GM12878 (cell line): ENCODE measurements at regions not wholly inside any gene's neighbourhood (a gene's known extent, or its start where the extent isn't known, plus 50 kb on each side); places are given as distances from the start of the nearest gene placed in this dataset.

Experiments used
- ATAC-seq: fragments of 200-7000 bp; cut with Tn5 transposase; 3 replicates; pipeline ENCODE4 v1.9.1; 2020; ENCODE audit warnings: mild to moderate bottlenecking, moderate library complexity
- BruUV-seq: library from RNA; stranded (reverse); fragments of 400-500 nt; replicated peaks from 2 replicates; lab custom pipeline; 2021; lab: Mats Ljungman, UMichigan
- CTCF ChIA-PET: fragments of 300-600 bp; sonication (Branson Sonifier 250); formaldehyde crosslinking; extraction: SDS; loops from one replicate; lab custom pipeline; 2021; ENCODE audit warnings: inconsistent platforms; lab: Yijun Ruan, JAX
- POLR2A ChIA-PET: fragments of 350-600 bp; formaldehyde crosslinking; extraction: SDS; loops from one replicate; lab custom pipeline; 2021; ENCODE audit warnings: inconsistent platforms; lab: Charles Lee
- RAD21 ChIA-PET: fragments of 300-600 bp; sonication (Branson Sonifier 250); formaldehyde crosslinking; loops from one replicate; lab custom pipeline; 2023; ENCODE audit warnings: antibody characterized with exemption; ENCODE audit not compliant: unreplicated experiment; lab: Charles Lee
- SMC1A ChIA-PET: fragments of 300-600 bp; sonication (Branson Sonifier 250); formaldehyde crosslinking; loops from one replicate; lab custom pipeline; 2023; ENCODE audit not compliant: unreplicated experiment, uncharacterized antibody; lab: Charles Lee
- DNase-seq: peaks from one replicate; pipeline ENCODE4 v3.0.0-alpha.2; 2011; ENCODE audit warnings: low read depth, low spot score
- FAIRE-seq: peaks from 3 replicates; lab custom pipeline; 2011; peaks lifted over from hg19 to GRCh38; lab: Jason Lieb, UNC
- H2AFZ ChIP-seq: 2 replicates; pipeline ENCODE4 v1.6.0; 2011; ENCODE audit warnings: low read depth, low read length, control low read depth; ENCODE audit not compliant: control insufficient read depth
- H3K27ac ChIP-seq: 2 replicates; pipeline ENCODE4 v1.5.1; 2011; ENCODE audit warnings: control low read depth; ENCODE audit not compliant: control insufficient read depth, insufficient read depth
- H3K27me3 ChIP-seq, 2 experiments: replicated peaks in 1 of 2; 2 replicates each; pipeline versions ENCODE4 v1.6.0 to v1.6.1; 2011; ENCODE audit warnings: low read length in 1 of 2; ENCODE audit not compliant: control insufficient read depth in 2 of 2, insufficient read depth in 2 of 2
- H3K36me3 ChIP-seq, 2 experiments: 2 replicates each; pipeline ENCODE4 v1.5.1; 2011; ENCODE audit warnings: low read length in 1 of 2; ENCODE audit not compliant: control insufficient read depth in 2 of 2, insufficient read depth in 2 of 2
- H3K4me1 ChIP-seq: 2 replicates; pipeline ENCODE4 v1.6.1; 2011; ENCODE audit warnings: mild to moderate bottlenecking, low read length, moderate library complexity, mixed read lengths; ENCODE audit not compliant: control insufficient read depth, insufficient read depth
- H3K4me2 ChIP-seq: 2 replicates; pipeline ENCODE4 v1.6.0; 2011; ENCODE audit warnings: control low read depth; ENCODE audit not compliant: control insufficient read depth, insufficient read depth
- H3K4me3 ChIP-seq: fragments of 200-600 bp; sonication (generic); 2 replicates; pipeline ENCODE4 v1.5.1; 2016
- H3K79me2 ChIP-seq: 2 replicates; pipeline ENCODE4 v1.6.0; 2011; ENCODE audit warnings: low read length; ENCODE audit not compliant: control insufficient read depth, insufficient read depth
- H3K9ac ChIP-seq: 2 replicates; pipeline ENCODE4 v1.8.0; 2011; ENCODE audit warnings: low read length, control low read depth, mixed read lengths; ENCODE audit not compliant: control insufficient read depth, insufficient read depth
- H3K9me3 ChIP-seq: replicated peaks from 3 replicates; pipeline ENCODE4 v1.5.1; 2011; ENCODE audit warnings: mild to moderate bottlenecking, low read length; ENCODE audit not compliant: control insufficient read depth, insufficient read depth
- H4K20me1 ChIP-seq: 2 replicates; pipeline ENCODE4 v1.6.0; 2011; ENCODE audit not compliant: control insufficient read depth, insufficient read depth
- CBFB ChIP-seq: IDR thresholded peaks from 2 replicates; pipeline ENCODE4 v1.6.1; 2016; ENCODE audit warnings: antibody characterized with exemption, low read depth
- CHD4 ChIP-seq: fragments of 200-600 bp; sonication (generic); IDR thresholded peaks from 2 replicates; pipeline ENCODE4 v1.6.1; 2016; ENCODE audit warnings: mild to moderate bottlenecking
- CREM ChIP-seq: IDR thresholded peaks from 2 replicates; pipeline ENCODE4 v1.6.1; 2014; ENCODE audit warnings: antibody characterized with exemption, low read depth
- EGR1 ChIP-seq, 2 experiments: IDR thresholded peaks; 1 replicate in 1 of 2; 2 replicates in 1 of 2; pipeline ENCODE4 v1.6.1; 2011 to 2012; ENCODE audit warnings: low read depth in 2 of 2, low read length in 2 of 2, borderline replicate concordance in 1 of 2, mild to moderate bottlenecking in 1 of 2, moderate library complexity in 1 of 2
- FOXK2 ChIP-seq: fragments of 450-650 bp; IDR thresholded peaks from 2 replicates; pipeline ENCODE4 v1.6.1; 2017; ENCODE audit warnings: mild to moderate bottlenecking, moderate library complexity
- IRF4 ChIP-seq: IDR thresholded peaks from 2 replicates; pipeline ENCODE4 v1.6.1; 2011; ENCODE audit warnings: low read depth, low read length
- JUNB ChIP-seq: IDR thresholded peaks from 2 replicates; pipeline ENCODE4 v1.6.1; 2016; ENCODE audit warnings: antibody characterized with exemption, mild to moderate bottlenecking
- NR2C2 ChIP-seq: IDR thresholded peaks from 2 replicates; pipeline ENCODE4 v1.6.1; 2011; ENCODE audit warnings: borderline replicate concordance, low read depth; ENCODE audit not compliant: control insufficient read depth, insufficient read length
- PAX5 ChIP-seq: IDR thresholded peaks from 2 replicates; pipeline ENCODE4 v1.6.1; 2011; ENCODE audit warnings: low read depth, low read length, borderline replicate concordance
- RBBP5 ChIP-seq: fragments of 200-600 bp; sonication (generic); conservative IDR thresholded peaks from 2 replicates; pipeline ENCODE4 v1.6.1; 2016
- SMAD1 ChIP-seq: fragments of 450-650 bp; IDR thresholded peaks from 2 replicates; pipeline ENCODE4 v1.6.1; 2018; ENCODE audit warnings: mild to moderate bottlenecking, low read depth; ENCODE audit not compliant: partially characterized antibody
- SRF ChIP-seq, 2 experiments: IDR thresholded peaks; 2 replicates each; pipeline ENCODE4 v1.6.1; 2011; ENCODE audit warnings: low read depth in 2 of 2, low read length in 2 of 2, mild to moderate bottlenecking in 1 of 2, moderate library complexity in 1 of 2
- TBL1XR1 ChIP-seq: IDR thresholded peaks from 2 replicates; pipeline ENCODE4 v1.6.1; 2012; ENCODE audit warnings: low read depth, low read length, improper control_type of control experiment
- ZNF24 ChIP-seq: fragments of 450-650 bp; IDR thresholded peaks from 2 replicates; pipeline ENCODE4 v1.6.1; 2017; ENCODE audit warnings: antibody characterized with exemption, mild to moderate bottlenecking
- WGBS: methylation state at CpG from one replicate; pipeline ENCODE4 v1.1.6; 2016; ENCODE audit warnings: low lambda C conversion rate; ENCODE audit not compliant: insufficient replicate concordance, insufficient coverage; ENCODE audit errors: missing lambda C conversion rate; 5-methylcytosine and 5-hydroxymethylcytosine counted together
- in situ Hi-C: fragments of 300-500 bp; cut with MboI; formaldehyde crosslinking; loops from 9 replicates; pipeline ENCODE4 v1.14.3; 2018; ENCODE audit warnings: mixed read lengths
- intact Hi-C: fragments of 100-400 bp; cut with micrococcal nuclease; formaldehyde crosslinking; loops from one replicate; pipeline ENCODE4 v1.14.2; 2022; ENCODE audit not compliant: unreplicated experiment
- TF ChIP-seq, protein P1 (sequence below): fragments of 450-650 bp; formaldehyde crosslinking; IDR thresholded peaks from 2 replicates; pipeline ENCODE4 v1.4.0; 2022; ENCODE audit warnings: mild to moderate bottlenecking, moderate library complexity
- TF ChIP-seq, protein P2 (sequence below): fragments of 450-650 bp; IDR thresholded peaks from 2 replicates; pipeline ENCODE4 v1.6.1; 2016; ENCODE audit warnings: mild to moderate bottlenecking, moderate library complexity, borderline replicate concordance
- TF ChIP-seq, protein P3 (sequence below): fragments of 450-650 bp; IDR thresholded peaks from 2 replicates; pipeline ENCODE4 v1.6.1; 2014; ENCODE audit warnings: mild to moderate bottlenecking

DNA sequence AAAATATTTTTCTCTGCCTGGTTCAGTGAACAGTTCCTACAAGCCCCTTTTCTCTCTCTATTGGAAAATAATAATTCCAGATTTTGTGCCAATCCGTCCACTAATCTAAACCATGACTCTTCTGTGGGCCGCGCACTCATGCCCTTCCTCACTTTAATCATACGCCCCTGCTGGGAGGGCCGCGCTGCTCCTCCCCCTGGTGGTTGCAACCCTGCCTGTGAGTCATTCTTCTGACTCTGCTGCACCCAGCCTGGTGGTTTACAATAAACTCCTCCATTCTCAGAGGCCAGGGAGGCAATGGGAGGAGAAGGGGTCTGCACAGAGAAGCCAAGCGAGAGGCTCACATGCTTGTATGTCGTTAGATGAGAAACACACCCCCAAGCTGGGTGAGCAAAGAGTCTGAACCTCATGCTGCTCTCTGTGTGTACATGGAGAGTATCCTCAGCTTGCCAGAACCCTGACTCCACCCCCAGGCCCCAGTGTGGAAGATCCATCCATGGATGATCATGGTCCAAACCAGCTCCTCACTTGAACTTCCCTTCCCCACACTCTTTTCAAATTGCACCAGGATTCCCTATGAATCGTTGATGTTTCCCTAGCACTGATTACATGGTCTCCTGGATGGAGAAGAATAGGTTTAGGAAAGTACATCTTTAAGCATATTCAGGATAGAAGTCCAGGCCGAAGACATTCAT is 228.9 kb downstream of the ANKRD30B start:
- no peak overlapping the region for H3K4me2 ChIP-seq
- RAD21 ChIA-PET = no interaction called here
- 46% methylated on average over 10 of the region's 10 CpGs for WGBS
- H3K9ac ChIP-seq = no peak overlapping the region
- no peaks in the 10 kb centered on the region for H3K9me3 ChIP-seq
- H3K79me2 ChIP-seq = no peaks in the 10 kb centered on the region
- intact Hi-C loops = no loop called here
- no peaks in the 10 kb centered on the region for H3K36me3 ChIP-seq
- no peak overlapping the region for H3K4me3 ChIP-seq
- no peak for ATAC-seq
- no peak for DNase-seq
- H2AFZ ChIP-seq = no peak overlapping the region
- H4K20me1 ChIP-seq = no peaks in the 10 kb centered on the region
- POLR2A ChIA-PET = no interaction called here
- SMC1A ChIA-PET = no interaction called here
- CTCF ChIA-PET = no interaction called here
- no peaks in the 10 kb centered on the region for H3K27me3 ChIP-seq
- no peak overlapping the region for H3K27ac ChIP-seq
- FAIRE-seq = no peak
- no peak for TF ChIP-seq RBBP5
- TF ChIP-seq SMAD1 = no peak
- TF ChIP-seq, protein P1, sequence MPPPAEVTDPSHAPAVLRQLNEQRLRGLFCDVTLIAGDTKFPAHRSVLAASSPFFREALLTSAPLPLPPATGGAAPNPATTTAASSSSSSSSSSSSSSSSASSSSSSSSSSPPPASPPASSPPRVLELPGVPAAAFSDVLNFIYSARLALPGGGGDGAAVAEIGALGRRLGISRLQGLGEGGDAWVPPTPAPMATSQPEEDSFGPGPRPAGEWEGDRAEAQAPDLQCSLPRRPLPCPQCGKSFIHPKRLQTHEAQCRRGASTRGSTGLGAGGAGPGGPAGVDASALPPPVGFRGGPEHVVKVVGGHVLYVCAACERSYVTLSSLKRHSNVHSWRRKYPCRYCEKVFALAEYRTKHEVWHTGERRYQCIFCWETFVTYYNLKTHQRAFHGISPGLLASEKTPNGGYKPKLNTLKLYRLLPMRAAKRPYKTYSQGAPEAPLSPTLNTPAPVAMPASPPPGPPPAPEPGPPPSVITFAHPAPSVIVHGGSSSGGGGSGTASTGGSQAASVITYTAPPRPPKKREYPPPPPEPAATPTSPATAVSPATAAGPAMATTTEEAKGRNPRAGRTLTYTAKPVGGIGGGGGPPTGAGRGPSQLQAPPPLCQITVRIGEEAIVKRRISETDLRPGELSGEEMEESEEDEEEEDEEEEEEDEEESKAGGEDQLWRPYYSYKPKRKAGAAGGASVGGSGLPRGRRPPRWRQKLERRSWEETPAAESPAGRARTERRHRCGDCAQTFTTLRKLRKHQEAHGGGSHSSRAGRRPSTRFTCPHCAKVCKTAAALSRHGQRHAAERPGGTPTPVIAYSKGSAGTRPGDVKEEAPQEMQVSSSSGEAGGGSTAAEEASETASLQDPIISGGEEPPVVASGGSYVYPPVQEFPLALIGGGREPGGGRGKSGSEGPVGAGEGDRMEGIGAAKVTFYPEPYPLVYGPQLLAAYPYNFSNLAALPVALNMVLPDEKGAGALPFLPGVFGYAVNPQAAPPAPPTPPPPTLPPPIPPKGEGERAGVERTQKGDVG (CRISPR knock-in tag) = no peak
- TF ChIP-seq TBL1XR1 = no peak
- TF ChIP-seq SRF (IDR thresholded peaks at IDR 0.05; ENCODE audit: low read depth in 2 of 2, low read length in 2 of 2) = no peak
- no peak for TF ChIP-seq CHD4
- TF ChIP-seq IRF4 = no peak
- no peak for TF ChIP-seq NR2C2
- TF ChIP-seq, protein P2, sequence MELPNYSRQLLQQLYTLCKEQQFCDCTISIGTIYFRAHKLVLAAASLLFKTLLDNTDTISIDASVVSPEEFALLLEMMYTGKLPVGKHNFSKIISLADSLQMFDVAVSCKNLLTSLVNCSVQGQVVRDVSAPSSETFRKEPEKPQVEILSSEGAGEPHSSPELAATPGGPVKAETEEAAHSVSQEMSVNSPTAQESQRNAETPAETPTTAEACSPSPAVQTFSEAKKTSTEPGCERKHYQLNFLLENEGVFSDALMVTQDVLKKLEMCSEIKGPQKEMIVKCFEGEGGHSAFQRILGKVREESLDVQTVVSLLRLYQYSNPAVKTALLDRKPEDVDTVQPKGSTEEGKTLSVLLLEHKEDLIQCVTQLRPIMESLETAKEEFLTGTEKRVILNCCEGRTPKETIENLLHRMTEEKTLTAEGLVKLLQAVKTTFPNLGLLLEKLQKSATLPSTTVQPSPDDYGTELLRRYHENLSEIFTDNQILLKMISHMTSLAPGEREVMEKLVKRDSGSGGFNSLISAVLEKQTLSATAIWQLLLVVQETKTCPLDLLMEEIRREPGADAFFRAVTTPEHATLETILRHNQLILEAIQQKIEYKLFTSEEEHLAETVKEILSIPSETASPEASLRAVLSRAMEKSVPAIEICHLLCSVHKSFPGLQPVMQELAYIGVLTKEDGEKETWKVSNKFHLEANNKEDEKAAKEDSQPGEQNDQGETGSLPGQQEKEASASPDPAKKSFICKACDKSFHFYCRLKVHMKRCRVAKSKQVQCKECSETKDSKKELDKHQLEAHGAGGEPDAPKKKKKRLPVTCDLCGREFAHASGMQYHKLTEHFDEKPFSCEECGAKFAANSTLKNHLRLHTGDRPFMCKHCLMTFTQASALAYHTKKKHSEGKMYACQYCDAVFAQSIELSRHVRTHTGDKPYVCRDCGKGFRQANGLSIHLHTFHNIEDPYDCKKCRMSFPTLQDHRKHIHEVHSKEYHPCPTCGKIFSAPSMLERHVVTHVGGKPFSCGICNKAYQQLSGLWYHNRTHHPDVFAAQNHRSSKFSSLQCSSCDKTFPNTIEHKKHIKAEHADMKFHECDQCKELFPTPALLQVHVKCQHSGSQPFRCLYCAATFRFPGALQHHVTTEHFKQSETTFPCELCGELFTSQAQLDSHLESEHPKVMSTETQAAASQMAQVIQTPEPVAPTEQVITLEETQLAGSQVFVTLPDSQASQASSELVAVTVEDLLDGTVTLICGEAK = no peak
- TF ChIP-seq ZNF24 = no peak
- TF ChIP-seq, protein P3, sequence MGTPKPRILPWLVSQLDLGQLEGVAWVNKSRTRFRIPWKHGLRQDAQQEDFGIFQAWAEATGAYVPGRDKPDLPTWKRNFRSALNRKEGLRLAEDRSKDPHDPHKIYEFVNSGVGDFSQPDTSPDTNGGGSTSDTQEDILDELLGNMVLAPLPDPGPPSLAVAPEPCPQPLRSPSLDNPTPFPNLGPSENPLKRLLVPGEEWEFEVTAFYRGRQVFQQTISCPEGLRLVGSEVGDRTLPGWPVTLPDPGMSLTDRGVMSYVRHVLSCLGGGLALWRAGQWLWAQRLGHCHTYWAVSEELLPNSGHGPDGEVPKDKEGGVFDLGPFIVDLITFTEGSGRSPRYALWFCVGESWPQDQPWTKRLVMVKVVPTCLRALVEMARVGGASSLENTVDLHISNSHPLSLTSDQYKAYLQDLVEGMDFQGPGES = no peak
- TF ChIP-seq CBFB = no peak
- no peak for TF ChIP-seq JUNB
- TF ChIP-seq EGR1 (IDR thresholded peaks at IDR 0.05; ENCODE audit: borderline replicate concordance in 1 of 2, low read depth in 2 of 2, low read length in 2 of 2) = no peak
- no peak for TF ChIP-seq FOXK2
- no peak for TF ChIP-seq CREM
- TF ChIP-seq PAX5 = no peak
- in situ Hi-C loops = no loop called here
- no TSS peak for BruUV-seq
- no peaks in the 10 kb centered on the region for H3K4me1 ChIP-seq
